Lower lobe of right lung (tissue), 2 donors: ENCODE measurements at regions not wholly inside any gene's neighbourhood (a gene's known extent, or its start where the extent isn't known, plus 50 kb on each side); places are given as distances from the start of the nearest gene placed in this dataset.

ENCODE experiments used
- ATAC-seq, 2 donors: fragments of 200-7000 bp; cut with Tn5 transposase; one replicate each; pipeline ENCODE4 v1.9.1; 2020 to 2022; ENCODE audit warnings: mild to moderate bottlenecking in 2 of 2, moderate library complexity in 2 of 2
- DNase-seq: peaks from one replicate; pipeline ENCODE4 v3.0.0-alpha.2; 2020
- H3K27ac ChIP-seq: fragments of 200-600 bp; one replicate; pipeline ENCODE4 v1.8.0; 2022
- H3K27me3 ChIP-seq: fragments of 200-600 bp; one replicate; pipeline ENCODE4 v1.8.0; 2022; ENCODE audit warnings: low read depth
- H3K36me3 ChIP-seq: fragments of 200-600 bp; one replicate; pipeline ENCODE4 v1.8.0; 2022; ENCODE audit warnings: mild to moderate bottlenecking
- H3K4me1 ChIP-seq: fragments of 200-600 bp; one replicate; pipeline ENCODE4 v1.8.0; 2022
- H3K4me3 ChIP-seq: fragments of 200-600 bp; one replicate; pipeline ENCODE4 v1.8.0; 2022; ENCODE audit warnings: mild to moderate bottlenecking
- H3K9me3 ChIP-seq: fragments of 200-600 bp; one replicate; pipeline ENCODE4 v1.8.0; 2022
- intact Hi-C: fragments of 100-400 bp; cut with DNase I; formaldehyde crosslinking; loops from one replicate; pipeline ENCODE4 v1.11.0; 2022
- TF ChIP-seq, protein P1 (sequence below): fragments of 200-600 bp; IDR thresholded peaks from one replicate; pipeline ENCODE4 v1.8.0; 2022; ENCODE audit warnings: antibody characterized with exemption, mild to moderate bottlenecking
- donor health status: DM: no; HTN: yes; CAD: no; lungs with severe emphysema.

DNA sequence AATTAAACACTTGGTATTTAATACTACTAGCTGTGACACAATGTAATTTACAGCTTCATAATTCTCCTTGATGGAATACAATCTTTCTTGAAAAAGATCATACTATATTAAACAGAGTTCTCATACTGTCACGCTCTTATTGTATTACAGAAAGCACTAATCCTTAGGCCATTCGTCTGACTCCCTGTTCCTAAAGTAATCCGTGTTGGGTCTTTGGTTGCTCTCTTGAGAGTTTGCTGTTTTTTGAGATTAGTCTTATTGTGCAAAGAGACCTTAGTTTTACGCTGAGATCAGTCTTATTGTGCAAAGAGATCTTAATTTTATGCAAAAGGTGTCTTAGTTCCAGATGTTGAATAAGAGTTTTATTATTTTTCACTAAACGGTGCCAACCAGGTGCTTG is 190.6 kb downstream of the ISL1 start:
- intact Hi-C loops: no loop called here
- H3K36me3 ChIP-seq: no peaks in the 10 kb centered on the region
- DNase-seq (no peak), ATAC-seq (no peak)
- TF ChIP-seq, protein P1, sequence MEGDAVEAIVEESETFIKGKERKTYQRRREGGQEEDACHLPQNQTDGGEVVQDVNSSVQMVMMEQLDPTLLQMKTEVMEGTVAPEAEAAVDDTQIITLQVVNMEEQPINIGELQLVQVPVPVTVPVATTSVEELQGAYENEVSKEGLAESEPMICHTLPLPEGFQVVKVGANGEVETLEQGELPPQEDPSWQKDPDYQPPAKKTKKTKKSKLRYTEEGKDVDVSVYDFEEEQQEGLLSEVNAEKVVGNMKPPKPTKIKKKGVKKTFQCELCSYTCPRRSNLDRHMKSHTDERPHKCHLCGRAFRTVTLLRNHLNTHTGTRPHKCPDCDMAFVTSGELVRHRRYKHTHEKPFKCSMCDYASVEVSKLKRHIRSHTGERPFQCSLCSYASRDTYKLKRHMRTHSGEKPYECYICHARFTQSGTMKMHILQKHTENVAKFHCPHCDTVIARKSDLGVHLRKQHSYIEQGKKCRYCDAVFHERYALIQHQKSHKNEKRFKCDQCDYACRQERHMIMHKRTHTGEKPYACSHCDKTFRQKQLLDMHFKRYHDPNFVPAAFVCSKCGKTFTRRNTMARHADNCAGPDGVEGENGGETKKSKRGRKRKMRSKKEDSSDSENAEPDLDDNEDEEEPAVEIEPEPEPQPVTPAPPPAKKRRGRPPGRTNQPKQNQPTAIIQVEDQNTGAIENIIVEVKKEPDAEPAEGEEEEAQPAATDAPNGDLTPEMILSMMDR: no peak
- no peaks in the 10 kb centered on the region for H3K4me1 ChIP-seq
- H3K27ac ChIP-seq: no peak overlapping the region
- H3K27me3 ChIP-seq: no peaks in the 10 kb centered on the region
- H3K4me3 ChIP-seq: no peak overlapping the region
- peaks cover 7% of the 10 kb centered on the region for H3K9me3 ChIP-seq

DNA sequence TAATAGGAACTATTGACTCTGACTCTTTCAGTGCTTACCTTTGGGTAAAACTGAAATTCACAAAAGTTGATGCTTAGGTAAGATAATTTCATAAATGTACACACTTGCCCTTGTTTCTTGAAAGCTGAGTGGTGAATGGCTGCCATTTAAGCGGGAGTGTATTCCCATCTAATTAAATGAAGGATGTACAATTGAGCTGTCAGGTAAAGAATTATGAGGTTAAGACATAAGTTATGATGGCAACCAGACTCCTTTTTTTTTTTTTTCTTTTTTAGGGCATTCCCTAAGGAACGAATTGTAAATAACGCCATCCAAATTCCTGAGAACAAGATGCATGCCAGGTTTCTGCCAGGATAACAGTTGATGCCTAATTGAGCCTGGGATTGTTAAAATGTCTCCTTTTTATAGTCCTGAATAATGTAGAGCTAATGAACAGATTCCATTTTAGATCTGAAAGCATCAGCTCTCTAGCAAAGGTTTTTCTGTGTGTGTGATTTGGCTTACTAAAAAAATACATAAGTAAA is 199.7 kb downstream of the ISL1 start:
- Histone ChIP-seq H3K9me3 (no peaks in the 10 kb centered on the region), H3K4me1 (no peaks in the 10 kb centered on the region)

DNA sequence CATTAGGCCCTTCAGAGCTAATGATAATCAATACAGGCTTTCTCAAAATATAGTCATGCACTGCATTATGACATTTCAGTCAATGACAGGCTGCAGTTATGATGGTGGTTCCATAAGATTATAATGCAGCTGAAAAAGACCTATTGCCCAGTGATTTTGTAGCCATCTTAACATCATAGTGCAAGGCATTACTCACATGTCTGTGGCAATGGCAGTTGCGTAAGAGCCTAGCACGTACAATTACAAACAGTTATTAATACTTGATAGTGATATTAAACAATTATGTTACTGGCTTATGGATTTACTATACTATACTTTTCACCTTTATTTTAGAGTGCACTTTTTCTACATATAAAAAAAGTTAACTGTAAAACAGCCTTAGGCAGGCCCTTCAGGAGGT is 214.8 kb downstream of the ISL1 start:
- intact Hi-C loops: no loop called here
- H3K27me3 ChIP-seq: no peaks in the 10 kb centered on the region
- TF ChIP-seq, protein P1: no peak
- ATAC-seq (no peak), DNase-seq (no peak)
- H3K9me3 ChIP-seq: no peaks in the 10 kb centered on the region
- no peaks in the 10 kb centered on the region for H3K36me3 ChIP-seq
- H3K4me3 ChIP-seq: no peak overlapping the region
- H3K27ac ChIP-seq: no peak overlapping the region
- no peaks in the 10 kb centered on the region for H3K4me1 ChIP-seq

More for the DNA sequence above, 199.7 kb downstream of the ISL1 start:
- H3K4me3 ChIP-seq: no peak overlapping the region
- ATAC-seq: no peak
- TF ChIP-seq, protein P1: no peak
- no peaks in the 10 kb centered on the region for H3K36me3 ChIP-seq
- intact Hi-C loops: no loop called here
- no peak for DNase-seq
- no peaks in the 10 kb centered on the region for H3K27me3 ChIP-seq
- no peak overlapping the region for H3K27ac ChIP-seq

DNA sequence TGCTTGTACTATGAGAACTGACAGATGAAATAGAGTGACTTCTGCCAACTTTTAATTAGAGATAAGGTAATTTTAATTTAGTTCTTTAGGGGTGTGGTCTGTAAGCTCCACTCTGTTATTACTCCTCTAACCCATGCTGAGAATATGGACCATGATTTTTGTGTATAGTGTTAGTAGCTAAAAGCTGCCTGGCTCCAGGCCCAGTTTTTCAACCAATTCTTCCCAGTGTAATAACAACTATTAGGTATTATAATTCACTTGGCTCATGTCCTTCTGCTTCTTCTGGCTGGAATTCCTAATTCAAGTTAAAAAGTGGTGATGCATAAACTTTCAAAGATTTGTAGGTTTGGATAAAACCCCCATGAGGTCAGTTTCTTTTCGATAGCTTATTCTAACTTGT is 216.3 kb downstream of the ISL1 start:
- Histone ChIP-seq H3K27me3 (no peaks in the 10 kb centered on the region), H3K4me1 (no peaks in the 10 kb centered on the region), H3K9me3 (no peaks in the 10 kb centered on the region), H3K4me3 (no peak overlapping the region), H3K36me3 (no peaks in the 10 kb centered on the region), H3K27ac (no peak overlapping the region)
- TF ChIP-seq, protein P1: no peak
- intact Hi-C loops: no loop called here
- DNase-seq (no peak), ATAC-seq (no peak)

DNA sequence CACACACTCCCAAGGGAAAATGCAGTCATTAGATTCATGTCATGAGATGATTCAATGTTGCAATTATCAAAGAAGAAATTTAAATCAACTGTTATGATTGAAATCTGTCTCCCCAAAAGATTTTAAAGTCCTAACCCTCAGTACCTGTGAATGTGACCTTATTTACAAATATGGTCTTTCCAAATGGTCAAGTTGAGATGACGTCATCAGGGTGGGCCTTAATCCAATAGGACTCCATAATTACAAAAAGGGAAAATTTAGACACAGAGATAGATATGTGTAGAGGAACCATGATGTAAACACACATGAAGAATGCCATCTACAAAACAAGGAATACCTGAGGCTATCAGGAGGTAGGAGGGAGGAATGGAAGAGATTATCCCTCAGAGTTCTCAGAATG is 221.1 kb downstream of the ISL1 start:
- no peak for DNase-seq
- TF ChIP-seq, protein P1: no peak
- intact Hi-C loops: no loop called here
- ATAC-seq: no peak
- Histone ChIP-seq H3K27me3 (no peaks in the 10 kb centered on the region), H3K9me3 (no peaks in the 10 kb centered on the region), H3K27ac (no peak overlapping the region), H3K36me3 (no peaks in the 10 kb centered on the region), H3K4me1 (no peaks in the 10 kb centered on the region), H3K4me3 (no peak overlapping the region)

DNA sequence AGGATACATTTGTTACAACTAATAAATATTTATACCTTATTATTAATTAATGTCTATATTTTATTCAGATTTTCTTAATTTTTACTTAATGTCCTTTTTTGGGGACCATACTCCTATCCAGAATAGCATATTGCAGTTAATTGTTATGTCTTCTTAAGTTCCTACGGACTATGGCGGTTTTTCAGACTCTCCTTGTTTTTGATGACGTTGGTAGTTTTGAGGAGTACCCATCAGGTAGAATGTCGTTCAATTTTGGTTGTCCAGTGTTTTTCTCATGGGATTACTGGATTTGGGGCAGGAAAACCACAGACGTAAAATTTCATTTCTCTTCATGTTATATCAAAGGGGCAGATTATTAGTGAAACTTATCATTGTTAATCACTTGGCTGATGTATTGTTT is 223.7 kb downstream of the ISL1 start:
- intact Hi-C loops: no loop called here
- no peak overlapping the region for H3K4me3 ChIP-seq
- DNase-seq: no peak
- no peaks in the 10 kb centered on the region for H3K9me3 ChIP-seq
- H3K27me3 ChIP-seq: no peaks in the 10 kb centered on the region
- no peaks in the 10 kb centered on the region for H3K36me3 ChIP-seq
- H3K4me1 ChIP-seq: no peaks in the 10 kb centered on the region
- H3K27ac ChIP-seq: no peak overlapping the region
- no peak for ATAC-seq
- TF ChIP-seq, protein P1: no peak
